Stimulated activated CD4-positive, alpha-beta T cell treated with anti-CD3 and anti-CD28 coated beads, Interleukin-2, amount 100 ng/mL, for 24 hours (primary cell): ENCODE measurements at regions not wholly inside any gene's neighbourhood (a gene's known extent, or its start where the extent isn't known, plus 50 kb on each side); places are given as distances from the start of the nearest gene placed in this dataset.
"Not testable (repeated sequence)": the region's sequence is repeated elsewhere in the genome, so short reads cannot be mapped to it uniquely, and the experiment has no call there.

Experiments used
- DNase-seq, 2 donors: peaks; one replicate each; pipeline ENCODE4 v3.0.0-alpha.2; 2020

DNA sequence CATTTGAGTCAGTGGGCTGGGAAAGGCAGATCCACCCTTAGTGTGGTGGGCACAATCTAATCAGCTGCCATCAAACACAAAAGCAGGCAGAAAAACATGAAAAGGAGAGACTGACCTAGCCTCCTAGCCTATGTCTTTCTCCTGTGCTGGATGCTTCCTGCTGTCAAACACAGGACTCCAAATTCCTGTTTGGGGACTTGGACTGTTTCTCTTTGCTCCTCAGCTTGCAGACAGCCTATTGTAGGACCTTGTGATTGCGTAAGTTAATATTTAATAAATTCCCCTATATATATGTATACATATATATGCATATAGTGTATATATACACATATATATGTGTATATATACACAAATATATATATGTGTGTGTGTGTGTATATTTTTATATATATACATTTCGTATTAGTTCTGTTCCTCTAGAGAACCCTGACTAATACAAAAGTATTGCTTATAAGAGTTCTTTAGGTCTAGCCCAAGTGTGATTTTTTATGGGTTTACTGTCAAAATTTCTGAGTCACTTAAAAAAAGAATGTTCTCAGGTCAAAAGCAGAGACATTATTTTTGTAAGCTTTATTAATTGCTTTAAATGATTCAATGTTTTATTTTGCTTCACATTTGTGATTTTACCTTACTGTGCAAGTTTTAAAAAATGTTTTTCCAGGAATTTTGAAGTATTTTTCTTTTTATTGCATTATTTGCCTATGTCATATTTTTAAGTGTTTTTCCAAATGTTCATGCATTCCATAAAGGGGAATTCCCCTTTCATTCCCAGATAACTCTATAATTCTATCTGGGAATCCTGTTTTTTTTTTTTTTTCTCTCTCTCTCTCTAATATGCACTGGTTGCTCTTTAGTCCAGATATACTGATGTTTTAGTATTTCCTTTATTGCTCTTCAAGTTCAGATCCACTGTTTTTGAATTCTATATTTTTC is 92.1 kb upstream of the ADAMTS5 start:
- no peak for DNase-seq

DNA sequence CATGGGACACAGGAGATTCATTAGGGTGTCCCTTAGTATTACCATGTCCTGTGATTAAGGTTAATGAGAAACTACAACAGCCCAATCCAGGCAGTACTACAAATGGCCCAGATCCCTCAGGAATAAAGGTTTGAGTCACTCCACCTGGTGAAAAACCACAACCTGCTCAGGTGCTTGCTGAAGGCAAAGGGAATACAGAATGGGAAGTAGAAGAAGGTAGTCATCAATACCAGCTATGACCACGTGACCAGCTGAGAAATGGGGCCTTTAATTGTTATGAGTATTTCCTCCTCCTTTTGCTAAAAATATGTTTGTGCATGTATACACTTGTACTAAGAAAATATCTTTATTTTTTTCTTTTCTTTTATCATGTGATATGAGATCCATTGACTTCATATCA is 91.1 kb upstream of the ADAMTS5 start:
- no peak for DNase-seq

DNA sequence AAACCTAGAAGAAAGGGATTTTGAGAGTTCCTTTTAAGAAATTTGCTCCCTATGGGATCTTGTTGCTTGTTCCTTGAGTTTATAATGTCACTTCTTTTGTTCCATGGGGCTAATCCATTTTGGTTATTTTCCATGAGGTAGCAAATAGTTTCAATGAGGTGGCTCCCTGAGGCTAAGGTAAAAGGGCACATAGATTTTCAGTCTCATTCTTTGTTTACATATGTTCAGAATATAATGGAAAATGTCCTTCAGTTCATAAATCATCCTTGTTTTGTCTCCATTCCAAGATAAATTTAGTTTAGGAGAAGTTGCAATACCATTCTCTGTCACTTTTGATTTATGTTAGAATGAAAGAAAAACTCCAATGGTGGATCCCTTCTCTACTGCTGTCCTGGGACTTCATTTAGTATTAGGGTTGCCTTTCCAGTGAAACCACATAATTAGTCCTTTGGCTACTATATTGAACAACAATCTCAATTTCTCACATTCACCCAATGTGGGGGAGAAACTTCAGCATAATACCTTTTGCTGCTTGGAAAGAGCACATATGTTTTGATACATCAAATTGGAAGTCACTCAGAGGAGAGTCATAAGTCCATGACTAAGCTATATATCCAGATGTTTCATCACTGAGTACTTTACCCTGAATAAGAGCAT is 80.9 kb upstream of the ADAMTS5 start:
- no peak for DNase-seq

- DNase-seq = no peak
These were observed 80.4 kb upstream of the ADAMTS5 start for GRCh38 chr21:27047283-27047657.

GRCh38 chr21:27045281-27045985 is 78.5 kb upstream of the ADAMTS5 start:
- DNase-seq = no peak

GRCh38 chr21:27043377-27043776 is 76.5 kb upstream of the ADAMTS5 start:
- DNase-seq = no peak

GRCh38 chr21:27040738-27041469 is 74.0 kb upstream of the ADAMTS5 start:
- no peak for DNase-seq

DNA sequence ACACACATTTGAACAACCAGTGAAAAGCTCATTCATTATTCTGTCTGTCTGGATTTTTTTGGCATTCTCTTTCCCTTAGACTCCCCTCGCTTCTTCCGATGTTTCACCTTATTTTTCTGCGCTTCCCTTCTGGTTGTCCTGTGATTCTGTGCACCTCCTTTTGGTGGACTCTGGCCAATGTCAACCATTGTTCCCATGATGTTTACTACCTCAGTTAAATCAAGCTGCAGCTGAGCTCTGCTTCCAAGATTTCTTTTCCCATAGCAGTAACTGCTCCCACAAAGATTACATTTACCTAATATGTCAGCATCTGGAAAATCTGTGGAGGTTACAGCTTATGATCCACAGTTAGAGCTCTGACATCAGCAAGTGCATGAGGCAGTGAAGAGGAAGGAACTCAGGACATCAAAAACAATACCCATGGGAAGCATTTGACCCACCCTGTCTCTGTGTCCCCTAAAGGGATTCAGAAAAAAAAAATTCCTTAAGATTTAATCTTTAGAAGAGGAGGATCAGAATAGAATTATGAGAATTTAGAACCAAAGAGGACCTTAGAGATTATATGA is 69.9 kb upstream of the ADAMTS5 start:
- DNase-seq = no peak

DNA sequence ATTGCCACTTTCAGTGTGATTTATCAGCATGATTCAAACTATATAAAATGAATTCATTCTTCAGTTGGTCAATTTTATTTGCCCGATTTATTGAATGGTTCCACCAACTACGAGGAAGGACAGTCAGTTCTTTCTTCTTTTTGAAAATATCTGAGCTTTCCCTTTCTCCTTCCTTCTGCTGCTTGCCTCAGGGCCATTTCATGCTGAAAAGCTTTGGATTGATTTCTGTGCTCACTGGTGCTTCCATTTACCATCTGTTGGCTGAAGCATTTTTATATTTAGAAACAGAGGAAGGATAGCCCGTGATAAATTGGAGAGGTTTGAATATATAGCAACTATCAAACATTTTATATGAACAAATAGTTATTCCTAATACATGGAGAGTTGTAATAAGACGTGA is 68.9 kb upstream of the ADAMTS5 start:
- no peak for DNase-seq

DNA sequence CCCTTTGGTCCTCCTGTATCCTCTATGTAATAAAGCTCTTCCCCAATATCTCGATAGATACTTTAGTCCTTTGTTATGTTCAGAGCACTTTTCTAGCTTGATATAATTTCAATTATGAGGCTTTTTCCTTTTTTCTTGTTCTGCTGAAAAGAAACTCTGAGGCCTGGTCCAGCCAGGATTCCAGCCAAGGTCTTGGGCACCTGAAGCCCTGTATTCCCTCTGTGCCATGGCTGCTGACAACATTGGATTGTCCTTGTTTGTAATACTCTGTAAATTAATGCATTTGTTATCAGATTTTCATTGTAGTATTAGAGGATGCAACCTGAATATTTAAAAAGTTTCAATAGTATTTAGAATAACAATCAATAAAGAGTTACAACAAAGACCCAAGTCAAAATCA is 67.9 kb upstream of the ADAMTS5 start:
- DNase-seq = no peak

DNA sequence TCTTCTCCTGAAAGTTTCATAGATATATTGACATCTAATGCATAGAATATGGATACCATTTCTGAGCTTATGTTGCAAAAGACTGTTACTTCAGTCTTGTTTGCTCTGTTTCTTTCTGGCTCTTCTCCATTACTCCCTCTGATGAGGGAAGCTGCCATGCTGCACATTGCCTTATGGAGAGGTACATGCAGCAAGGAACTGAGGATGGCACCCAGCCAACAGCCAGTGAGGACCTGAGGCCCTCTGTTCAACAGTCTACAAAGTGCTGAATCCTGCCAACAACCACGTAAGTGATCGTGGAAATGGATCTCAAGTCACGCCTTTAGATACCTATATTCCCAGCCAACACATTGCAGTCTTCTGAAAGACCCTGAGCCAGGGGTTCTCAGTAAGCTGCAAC is 66.6 kb upstream of the ADAMTS5 start:
- DNase-seq = no peak

GRCh38 chr21:27026501-27026900 is 59.6 kb upstream of the ADAMTS5 start:
- DNase-seq = no peak

DNA sequence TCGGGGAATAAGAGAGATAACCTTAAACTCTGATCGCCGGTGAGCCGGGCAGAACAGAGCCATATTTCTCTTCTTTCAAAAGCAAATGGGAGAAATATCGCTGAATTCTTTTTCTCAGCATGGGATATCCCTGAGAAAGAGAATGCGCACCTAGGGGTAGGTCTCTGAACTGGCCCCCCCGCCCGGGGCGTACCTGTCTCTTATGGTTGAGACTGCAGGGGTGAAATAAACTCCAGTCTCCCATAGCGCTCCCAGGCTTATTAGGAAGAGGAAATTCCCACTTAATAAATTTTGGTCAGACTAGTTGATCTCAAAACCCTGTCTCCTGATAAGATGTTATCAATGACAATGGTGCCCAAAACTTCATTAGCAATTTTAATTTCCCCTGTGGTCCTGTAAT is 58.8 kb upstream of the ADAMTS5 start:
- not testable (repeated sequence) for DNase-seq

GRCh38 chr21:27024971-27025370 is 58.1 kb upstream of the ADAMTS5 start:
- DNase-seq = no peak

DNA sequence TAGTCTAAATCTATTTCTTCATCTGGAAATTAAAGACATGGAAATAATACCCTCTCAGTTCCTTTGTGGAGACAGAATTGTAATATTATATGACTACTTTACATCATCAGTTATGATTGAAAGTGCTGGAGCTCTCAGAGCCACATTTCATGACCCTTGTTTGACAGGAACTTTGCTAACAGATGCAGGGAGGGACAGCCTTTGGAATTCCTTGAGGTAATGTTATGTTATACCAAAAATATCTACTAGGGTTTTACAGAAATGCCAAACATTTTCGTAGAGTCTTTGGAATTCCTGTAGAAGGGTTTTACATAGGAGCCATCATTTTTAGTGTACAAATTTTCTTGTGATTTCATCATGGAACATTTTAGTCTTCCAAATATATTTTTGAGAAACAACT is 57.4 kb upstream of the ADAMTS5 start:
- DNase-seq = no peak

DNA sequence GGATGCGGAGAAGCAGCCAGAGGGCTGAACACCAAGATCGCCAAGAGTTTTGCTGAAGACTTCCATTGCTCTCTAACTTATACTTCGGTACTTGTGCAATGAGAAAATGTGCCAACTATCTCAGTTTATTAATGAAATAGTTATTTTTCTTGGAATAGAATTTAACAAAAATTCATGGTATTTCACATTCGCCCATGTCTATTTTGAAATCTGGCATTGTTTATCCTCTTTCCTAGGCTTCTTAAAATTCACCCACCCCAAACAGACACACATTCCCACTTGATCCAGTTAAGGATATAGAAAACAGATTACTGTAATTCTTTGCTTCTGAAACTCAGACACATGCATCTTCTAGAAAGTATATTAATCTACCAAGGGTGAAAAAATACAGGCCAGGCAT is 56.3 kb upstream of the ADAMTS5 start:
- DNase-seq = no peak

- no peak for DNase-seq
These were observed 54.9 kb upstream of the ADAMTS5 start for GRCh38 chr21:27021801-27022200.

DNA sequence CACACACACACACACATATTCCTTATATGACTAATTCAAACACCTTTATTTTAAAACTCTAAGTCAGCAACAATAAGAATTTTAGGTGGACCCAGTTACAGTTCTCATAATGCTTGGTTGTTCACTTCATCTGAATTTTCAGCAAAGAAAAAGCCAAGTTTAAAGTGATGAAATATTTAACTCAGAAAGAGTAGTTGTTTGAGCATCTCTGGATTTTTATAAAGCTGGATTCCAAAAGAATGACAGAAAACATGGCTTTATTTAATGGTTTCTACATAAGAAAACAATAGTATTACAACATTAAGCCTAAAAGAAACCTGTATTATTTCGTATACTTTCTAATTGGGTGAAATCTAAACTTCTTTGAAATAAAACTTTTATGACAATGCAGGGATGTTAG is 54.2 kb upstream of the ADAMTS5 start:
- DNase-seq = no peak

DNA sequence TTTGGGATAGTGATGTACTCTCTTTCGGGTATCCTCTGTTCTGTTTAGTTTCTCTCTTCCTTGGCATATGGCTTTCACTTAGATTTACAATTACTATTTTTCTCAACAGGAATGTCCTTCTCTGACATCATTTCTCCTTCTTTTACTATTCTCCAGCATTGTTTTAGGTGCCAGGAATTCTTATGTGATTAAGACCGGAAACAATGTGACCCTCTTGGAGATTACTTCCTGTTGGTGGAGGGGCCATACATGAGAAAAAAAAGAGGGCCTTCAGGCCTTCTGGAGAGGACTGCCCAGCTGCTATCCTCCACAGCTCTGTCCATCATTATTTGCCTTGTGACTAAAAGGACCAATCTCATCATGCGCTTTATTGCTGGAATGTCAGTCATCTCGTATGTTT is 50.4 kb upstream of the ADAMTS5 start:
- DNase-seq = no peak
